NCI-H226 (cell line): ENCODE measurements at regions not wholly inside any gene's neighbourhood (a gene's known extent, or its start where the extent isn't known, plus 50 kb on each side); places are given as distances from the start of the nearest gene placed in this dataset.
"Not testable (repeated sequence)": the region's sequence is repeated elsewhere in the genome, so short reads cannot be mapped to it uniquely, and the experiment has no call there.

ENCODE experiments used
- DNase-seq: peaks from one replicate; pipeline ENCODE4 v3.0.0-alpha.2; 2015

DNA sequence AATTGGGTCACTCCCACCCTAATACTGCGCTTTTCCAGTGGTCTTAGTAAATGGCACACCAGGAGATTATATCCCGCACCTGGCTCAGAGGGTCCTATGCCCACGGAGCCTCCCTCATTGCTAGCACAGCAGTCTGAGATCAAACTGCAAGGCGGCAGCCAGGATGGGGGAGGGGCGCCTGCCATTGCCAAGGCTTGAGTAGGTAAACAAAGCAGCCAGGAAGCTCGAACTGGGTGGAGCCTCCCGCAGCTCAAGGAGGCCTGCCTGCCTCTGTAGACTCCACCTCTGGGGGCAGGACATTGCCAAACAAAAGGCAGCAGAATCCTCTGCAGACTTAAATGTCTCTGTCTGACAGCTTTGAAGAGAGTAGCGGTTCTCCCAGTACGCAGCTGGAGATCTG, 52.4 kb upstream of the PMPCB start:
- DNase-seq, result not testable (repeated sequence)

GRCh38 chr7:103240806-103241205, 56.4 kb upstream of the PMPCB start:
- no peak for DNase-seq

DNA sequence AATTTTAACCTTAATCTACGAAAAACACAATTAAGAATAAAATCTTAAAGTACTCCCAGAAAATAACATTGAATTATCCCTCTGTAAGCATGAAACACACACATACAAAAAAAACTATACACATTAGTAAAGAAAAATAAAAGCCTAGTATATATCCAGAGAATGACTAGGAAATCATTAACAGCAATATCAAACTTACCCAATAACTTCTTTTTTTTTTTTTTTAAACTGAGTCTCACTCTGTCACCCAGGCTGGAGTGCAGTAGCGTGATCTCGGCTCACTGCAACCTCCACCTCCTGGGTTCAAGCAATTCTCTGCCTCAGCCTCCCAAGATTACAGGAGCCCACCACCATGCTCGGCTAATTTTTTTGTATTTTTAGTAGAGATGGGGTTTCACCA, 61.4 kb upstream of the PMPCB start:
- not testable (repeated sequence) for DNase-seq

DNA sequence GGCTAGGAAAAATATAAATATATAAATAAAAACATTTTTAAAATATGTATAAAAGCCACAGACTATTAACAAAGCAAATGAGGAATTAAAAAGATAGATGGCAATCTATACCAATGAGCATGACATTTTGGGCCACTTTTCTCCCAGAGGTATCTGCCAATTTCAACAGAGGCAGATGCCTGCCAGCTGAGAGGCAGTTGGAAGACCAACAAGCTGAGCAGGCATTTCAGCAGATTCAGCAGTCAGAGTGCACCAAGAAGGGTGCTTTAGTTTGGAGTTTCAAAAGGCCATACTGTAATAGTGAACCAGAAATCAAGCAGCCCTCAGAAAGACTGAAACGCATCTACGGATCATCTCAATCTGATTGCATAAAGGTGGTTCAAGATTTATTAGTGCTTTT, 62.4 kb upstream of the PMPCB start:
- not testable (repeated sequence) for DNase-seq

DNA sequence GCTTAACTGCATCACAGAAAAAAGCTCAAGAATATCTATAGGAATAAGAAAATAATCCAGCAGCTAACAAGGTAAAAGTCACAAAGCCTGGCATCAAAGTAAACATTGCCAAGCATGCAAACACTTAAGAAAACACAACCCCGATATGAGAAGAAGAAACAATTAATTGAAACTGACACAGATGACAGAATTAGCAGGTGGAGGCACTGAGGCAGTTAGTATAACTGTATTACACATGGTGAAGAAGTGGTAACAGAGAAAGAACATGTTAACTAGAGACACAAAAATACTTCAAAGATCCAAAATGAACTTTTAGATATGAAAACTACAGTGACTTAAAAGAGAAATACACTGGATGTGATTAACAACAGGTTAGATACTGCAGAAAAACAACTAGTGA, 69.4 kb upstream of the PMPCB start:
- DNase-seq, result not testable (repeated sequence)

DNA sequence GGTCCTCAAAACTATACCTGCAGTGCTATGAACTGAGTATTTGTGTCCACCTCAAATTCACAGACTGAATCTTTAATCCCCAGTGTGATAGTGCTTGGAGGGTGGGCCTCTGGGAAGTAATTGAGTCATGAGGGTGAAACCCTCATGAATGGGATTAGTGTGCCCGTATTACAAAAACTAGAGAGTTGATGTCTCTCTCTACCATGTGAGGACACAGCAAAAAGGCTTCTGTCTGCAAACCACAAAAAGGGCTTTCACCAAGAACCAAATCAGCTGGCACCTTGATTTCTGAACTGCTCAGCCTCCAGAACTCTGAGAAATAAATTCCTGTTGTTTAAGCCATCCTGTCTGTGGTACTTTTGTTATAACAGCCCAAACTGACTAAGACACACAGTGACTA, 71.4 kb upstream of the PMPCB start:
- DNase-seq, result not testable (repeated sequence)

DNA sequence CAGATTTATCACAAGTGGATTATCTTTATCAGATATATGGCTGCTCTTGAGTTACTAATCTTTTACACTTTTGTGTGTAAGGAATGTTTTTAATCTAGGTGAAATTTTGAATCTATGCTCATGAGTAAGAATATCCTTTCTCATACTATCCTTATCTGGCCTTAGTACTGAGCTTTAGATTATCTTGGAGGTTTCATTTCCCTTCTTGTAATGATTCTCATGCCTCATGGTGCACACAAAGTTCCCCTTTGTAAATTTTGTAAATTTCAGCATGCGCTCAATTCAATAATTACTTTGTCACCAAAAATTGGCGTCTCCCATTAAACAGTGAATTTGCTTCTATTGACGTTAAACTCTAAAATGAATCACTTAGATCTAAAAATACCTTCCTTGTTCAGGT, 74.2 kb upstream of the NAPEPLD start:
- not testable (repeated sequence) for DNase-seq

DNA sequence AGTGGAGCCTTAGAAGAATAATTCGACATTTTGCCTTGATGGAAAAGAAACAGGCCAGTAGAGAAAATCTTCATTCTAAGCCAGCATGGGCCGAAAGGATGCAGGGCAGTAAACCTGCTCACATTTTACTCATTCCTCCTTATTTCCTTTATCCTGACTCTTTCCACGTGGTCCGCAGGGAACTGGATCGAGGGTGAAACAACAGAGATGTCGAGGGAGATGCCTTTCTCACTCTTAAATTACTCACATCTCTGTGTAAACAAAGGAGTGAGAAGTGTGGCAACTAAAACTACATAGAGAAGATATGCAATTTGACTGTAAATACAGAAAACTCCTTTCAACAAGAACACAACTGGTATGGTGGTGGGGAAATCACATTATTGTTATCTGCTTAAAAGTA, 62.1 kb upstream of the NAPEPLD start:
- DNase-seq, result not testable (repeated sequence)

GRCh38 chr7:103199191-103199590, 50.3 kb upstream of the NAPEPLD start:
- peak; percentile 55 for DNase-seq
